A673 (cell line): ENCODE measurements at regions not wholly inside any gene's neighbourhood (a gene's known extent, or its start where the extent isn't known, plus 50 kb on each side); places are given as distances from the start of the nearest gene placed in this dataset.

Source experiments
- EZH2 ChIP-seq: fragments of 200-600 bp; sonication (generic); IDR thresholded peaks from 2 replicates; pipeline ENCODE4 v1.6.1; 2017; ENCODE audit warnings: borderline replicate concordance, low read depth, mild to moderate bottlenecking, mixed read lengths, antibody characterized with exemption, low read length; ENCODE audit not compliant: poor library complexity, severe bottlenecking
- TF ChIP-seq, protein P1 (sequence below): fragments of 300-800, 200-600 bp; sonication (generic); conservative IDR thresholded peaks from 2 replicates; pipeline ENCODE4 v1.5.1; 2017; ENCODE audit warnings: low read depth, mild to moderate bottlenecking, antibody characterized with exemption, low read length, moderate library complexity, mixed read lengths

DNA sequence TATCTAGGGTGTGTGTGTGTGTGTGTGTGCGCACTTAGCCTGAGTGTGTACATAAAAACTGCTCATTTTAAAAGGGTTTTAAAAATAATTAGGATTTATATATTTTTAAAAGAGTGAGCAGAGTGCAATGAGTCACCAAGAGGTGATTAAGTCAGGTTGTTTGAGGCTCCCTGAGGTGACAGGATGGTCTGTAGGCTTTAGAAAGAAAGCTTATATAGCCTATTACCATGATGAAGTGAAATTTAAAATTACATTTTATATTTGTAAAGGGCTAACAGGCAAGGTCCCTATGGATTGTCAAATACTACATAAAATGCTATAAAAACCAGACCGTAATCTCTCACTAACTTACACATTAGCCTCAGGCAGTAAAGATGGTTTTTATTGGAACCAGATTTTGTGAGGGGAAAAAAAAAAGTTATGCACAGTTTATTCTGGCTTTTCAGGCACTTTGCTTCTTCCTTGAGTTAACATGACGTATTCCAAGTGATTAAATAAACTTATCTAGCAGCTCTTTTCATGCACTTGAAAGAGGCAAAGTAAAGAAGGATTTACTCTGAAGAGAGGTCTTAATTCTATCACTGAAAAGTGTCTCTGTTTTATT is 711.7 kb upstream of the PTBP2 start:
- TF ChIP-seq EZH2, result no peak
- TF ChIP-seq, protein P1, sequence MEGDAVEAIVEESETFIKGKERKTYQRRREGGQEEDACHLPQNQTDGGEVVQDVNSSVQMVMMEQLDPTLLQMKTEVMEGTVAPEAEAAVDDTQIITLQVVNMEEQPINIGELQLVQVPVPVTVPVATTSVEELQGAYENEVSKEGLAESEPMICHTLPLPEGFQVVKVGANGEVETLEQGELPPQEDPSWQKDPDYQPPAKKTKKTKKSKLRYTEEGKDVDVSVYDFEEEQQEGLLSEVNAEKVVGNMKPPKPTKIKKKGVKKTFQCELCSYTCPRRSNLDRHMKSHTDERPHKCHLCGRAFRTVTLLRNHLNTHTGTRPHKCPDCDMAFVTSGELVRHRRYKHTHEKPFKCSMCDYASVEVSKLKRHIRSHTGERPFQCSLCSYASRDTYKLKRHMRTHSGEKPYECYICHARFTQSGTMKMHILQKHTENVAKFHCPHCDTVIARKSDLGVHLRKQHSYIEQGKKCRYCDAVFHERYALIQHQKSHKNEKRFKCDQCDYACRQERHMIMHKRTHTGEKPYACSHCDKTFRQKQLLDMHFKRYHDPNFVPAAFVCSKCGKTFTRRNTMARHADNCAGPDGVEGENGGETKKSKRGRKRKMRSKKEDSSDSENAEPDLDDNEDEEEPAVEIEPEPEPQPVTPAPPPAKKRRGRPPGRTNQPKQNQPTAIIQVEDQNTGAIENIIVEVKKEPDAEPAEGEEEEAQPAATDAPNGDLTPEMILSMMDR, result no peak
